ENCODE measurements at regions not wholly inside any gene's neighbourhood (a gene's known extent, or its start where the extent isn't known, plus 50 kb on each side); places are given as distances from the start of the nearest gene placed in this dataset.

DNA sequence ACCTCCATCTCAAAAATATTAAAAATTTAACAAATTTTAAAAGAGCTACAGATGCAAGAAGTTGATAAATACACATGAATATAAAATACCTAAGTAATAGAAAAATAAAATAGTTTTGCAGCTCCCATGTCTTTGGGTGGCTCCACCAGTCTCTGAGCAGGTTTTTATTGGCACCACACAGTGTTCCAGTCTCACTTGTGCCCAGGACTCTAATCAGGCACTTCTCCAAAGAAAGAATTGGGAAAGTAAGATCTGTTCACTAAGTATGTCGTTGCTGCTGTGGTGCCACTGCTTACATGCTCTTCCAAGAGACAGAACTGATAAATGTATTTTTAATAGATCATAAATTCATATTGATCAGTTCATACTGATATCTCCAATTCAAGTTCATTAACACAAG is 92.5 kb upstream of the ABI3BP start:
- DNase-seq (ENCODE audit: low read depth in 2 of 2): no peak

- no peak for DNase-seq (ENCODE audit: low read depth in 2 of 2)
Measured at GRCh38 chr3:101084404-101084803, 91.2 kb upstream of the ABI3BP start.

DNA sequence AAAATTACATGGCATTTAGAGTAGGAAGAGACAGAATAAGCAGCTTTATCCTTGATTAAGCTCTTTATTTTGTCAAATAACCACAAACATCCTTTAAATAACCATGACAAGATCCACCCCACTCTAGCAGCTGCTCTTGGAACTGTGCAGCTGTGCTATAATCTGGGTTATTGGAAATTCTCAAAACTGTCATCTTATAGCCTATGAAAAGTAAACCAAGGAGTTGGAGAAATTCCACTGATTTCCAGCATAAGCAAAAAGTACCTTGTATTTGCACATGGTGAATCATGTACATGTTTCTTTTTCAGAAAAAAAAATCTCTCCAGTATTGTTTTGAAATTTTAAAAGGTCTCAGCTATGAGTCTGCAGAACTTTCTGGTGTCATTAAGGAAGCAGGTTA is 88.8 kb upstream of the ABI3BP start:
- no peak for DNase-seq (ENCODE audit: low read depth in 2 of 2)

DNA sequence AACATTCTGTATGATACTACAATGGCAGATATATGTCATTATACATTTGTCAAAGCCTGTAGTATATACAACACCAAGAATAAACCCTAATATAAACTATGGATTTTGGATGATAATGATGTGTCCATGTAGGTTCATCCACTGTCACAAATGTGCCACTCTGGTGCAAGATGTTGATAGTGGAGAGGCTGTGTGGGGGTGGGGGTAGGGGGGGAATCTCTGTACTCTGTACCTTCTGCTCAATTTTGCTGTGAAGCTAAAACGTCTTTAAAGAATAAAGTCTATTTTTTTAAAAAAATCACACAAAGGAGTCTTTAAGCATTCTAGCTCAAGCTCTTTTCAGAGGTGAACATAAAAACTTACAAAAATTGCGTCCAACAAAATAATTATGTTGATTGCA is 88.2 kb upstream of the ABI3BP start:
- DNase-seq (ENCODE audit: low read depth in 2 of 2): no peak

GRCh38 chr3:101077361-101078011 is 84.3 kb upstream of the ABI3BP start:
- DNase-seq (ENCODE audit: low read depth in 2 of 2): peak in 1 of 2 donors; percentile 76

GRCh38 chr3:101074518-101074917 is 81.3 kb upstream of the ABI3BP start:
- peak in 1 of 2 donors; percentile 23 for DNase-seq (ENCODE audit: low read depth in 2 of 2)

- DNase-seq (ENCODE audit: low read depth in 2 of 2): peak; percentile 76 to 94
Measured at GRCh38 chr3:101072300-101072699, 79.1 kb upstream of the ABI3BP start.

GRCh38 chr3:101070799-101071121 is 77.5 kb upstream of the ABI3BP start:
- no peak for DNase-seq (ENCODE audit: low read depth in 2 of 2)

GRCh38 chr3:101069901-101070798 is 76.9 kb upstream of the ABI3BP start:
- peak in 1 of 2 donors; percentile 51 for DNase-seq (ENCODE audit: low read depth in 2 of 2)

GRCh38 chr3:101068876-101069606 is 75.8 kb upstream of the ABI3BP start:
- no peak for DNase-seq (ENCODE audit: low read depth in 2 of 2)

DNA sequence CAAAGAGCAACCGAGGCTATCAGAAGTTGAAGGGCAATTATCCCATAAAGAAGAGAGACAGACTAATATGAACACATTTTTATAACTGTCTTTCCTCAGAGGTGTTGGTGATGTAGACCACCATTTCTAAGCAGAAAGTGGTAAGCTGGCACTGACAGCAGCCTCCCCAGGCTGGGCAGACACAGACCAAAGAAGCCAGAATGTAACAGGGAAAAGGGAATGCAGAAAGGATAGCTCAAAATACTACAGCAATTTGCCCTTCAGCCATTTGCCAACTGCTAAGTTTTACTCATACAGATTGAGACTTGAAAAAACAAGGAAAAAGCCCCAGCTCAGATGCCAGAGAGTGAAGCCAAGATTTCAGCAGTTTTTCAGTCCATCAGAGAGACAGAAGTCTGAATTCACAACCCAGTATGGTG is 73.5 kb upstream of the ABI3BP start:
- peak in 1 of 2 donors; percentile 40 for DNase-seq (ENCODE audit: low read depth in 2 of 2)

GRCh38 chr3:101065962-101066361 is 72.7 kb upstream of the ABI3BP start:
- peak; percentile 15 to 91 for DNase-seq (ENCODE audit: low read depth in 2 of 2)

- DNase-seq (ENCODE audit: low read depth in 2 of 2): no peak
Measured at GRCh38 chr3:101063401-101063800, 70.2 kb upstream of the ABI3BP start.

GRCh38 chr3:101061312-101061711 is 68.1 kb upstream of the ABI3BP start:
- DNase-seq (ENCODE audit: low read depth in 2 of 2): no peak

DNA sequence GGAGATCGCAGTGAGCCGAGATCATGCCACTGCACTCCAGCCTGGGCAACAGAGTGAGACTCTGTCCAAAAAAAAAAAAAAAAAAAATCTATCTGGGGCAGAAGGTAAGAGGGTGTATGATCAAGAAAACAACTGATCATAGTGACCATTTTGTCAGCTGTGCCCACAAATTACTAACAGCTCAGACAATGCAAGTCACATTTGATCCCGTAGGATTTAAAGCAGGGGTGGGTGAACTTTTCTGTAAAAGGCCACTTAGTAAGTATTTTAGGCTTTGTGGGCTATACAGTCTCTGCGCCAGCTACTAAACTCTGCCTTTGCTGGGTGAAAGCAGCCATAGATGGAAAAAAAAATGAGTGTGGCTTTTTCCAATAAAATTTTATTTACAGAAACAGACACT is 57.6 kb upstream of the ABI3BP start:
- DNase-seq (ENCODE audit: low read depth in 2 of 2): no peak

DNA sequence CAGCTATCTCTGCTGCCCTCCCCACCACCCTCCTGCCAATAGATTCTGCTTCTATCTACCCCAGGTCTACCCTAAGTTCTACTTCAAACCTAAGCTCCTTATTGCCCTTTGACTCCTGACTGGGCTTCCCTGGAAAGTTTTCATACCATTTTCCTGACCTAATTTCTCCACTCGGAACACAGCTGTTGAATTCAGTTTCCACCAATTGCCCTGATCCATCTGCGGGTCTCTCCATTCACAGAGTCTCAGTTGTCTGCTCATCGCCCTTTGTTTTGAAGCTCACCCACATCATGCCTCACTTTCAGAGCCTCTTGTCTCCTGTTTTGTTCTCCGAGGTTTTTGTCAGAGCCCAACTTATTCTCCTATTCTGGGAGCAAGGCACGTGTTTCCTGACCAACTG is 56.8 kb upstream of the ABI3BP start:
- DNase-seq (ENCODE audit: low read depth in 2 of 2): no peak

DNA sequence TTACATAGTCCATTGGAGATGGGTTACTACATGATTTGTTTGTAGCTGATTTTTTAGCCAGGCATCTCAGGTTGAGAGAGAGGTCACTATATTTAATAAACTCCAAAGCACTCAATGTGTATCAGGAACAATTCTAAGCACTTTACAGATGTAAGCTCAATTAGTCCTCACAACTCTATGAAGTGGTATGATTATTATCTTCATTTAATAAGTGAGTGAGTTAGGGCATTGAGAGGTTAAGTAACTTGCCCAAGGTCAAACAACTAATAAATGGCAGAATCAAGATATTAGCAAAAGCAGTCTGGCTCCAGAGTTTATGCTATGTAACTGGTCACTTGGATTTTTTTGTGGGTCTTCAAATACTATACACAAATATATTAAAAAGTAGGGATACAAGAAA is 56.3 kb upstream of the ABI3BP start:
- no peak for DNase-seq (ENCODE audit: low read depth in 2 of 2)

GRCh38 chr3:101043687-101044078 is 50.5 kb upstream of the ABI3BP start:
- no peak for DNase-seq (ENCODE audit: low read depth in 2 of 2)

DNA sequence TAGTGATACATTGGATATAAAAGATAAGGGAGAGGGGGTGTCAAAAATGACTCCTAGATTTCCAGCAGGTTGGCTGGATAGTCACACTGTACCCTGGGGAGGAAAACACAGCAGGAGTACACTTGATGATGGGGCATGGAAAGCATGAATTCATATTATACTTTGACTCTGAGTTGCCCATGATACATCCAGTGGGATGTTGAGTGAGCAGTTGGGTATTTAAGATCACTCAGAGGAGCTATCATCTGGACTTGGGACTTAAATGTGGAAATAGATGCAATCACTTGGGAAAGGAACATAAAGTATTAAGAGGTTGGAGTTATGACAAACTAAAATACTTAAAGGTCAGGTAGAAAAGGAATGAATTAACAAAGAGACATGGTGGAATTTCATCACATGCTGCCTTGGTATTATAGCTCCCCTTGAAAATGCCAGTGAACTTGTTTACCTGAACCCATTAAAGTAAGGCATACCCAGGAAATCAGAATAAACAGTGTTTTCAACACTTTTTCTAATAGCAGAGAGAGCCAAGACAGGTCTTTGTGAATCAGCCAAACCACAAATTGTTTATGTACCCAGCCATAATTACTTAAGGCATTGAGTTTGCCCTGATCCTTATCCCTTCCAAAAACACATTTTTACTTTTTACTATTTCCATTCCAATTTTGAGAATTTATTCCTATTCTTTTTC is 49.9 kb upstream of the ABI3BP start:
- no peak for DNase-seq (ENCODE audit: low read depth in 2 of 2)

All from dermis microvascular lymphatic vessel endothelial cell (primary cell).